ENCODE measurements at regions not wholly inside any gene's neighbourhood (a gene's known extent, or its start where the extent isn't known, plus 50 kb on each side); places are given as distances from the start of the nearest gene placed in this dataset.

DNA sequence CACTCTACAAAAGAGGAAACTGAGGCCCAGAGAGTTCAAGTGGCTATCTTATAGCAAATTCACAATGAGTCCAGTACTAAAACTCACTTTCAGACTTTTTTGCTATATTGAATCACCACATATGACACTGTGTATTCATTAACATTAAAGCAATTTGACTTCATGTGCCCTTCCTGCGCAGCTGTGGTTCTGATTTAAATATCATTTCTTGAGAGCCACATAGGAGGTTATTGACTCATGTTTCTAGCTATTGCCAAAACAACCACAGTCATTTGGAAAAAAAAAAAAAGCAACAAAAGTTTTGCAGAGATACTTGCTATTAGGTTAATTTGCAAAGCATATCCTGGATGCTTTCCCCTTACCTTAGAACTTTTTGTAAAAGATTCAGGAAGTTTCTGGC lies 341.2 kb downstream of the PIK3C3 start:
- TF ChIP-seq POLR2AphosphoS5 (IDR thresholded peaks at IDR 0.05; ENCODE audit: low read depth, low read length) (no peak), POLR2A (IDR thresholded peaks at IDR 0.05; ENCODE audit: low read depth, low read length) (no peak)

Data from GM12892 (cell line).